ENCODE measurements at regions not wholly inside any gene's neighbourhood (a gene's known extent, or its start where the extent isn't known, plus 50 kb on each side); places are given as distances from the start of the nearest gene placed in this dataset.

DNA sequence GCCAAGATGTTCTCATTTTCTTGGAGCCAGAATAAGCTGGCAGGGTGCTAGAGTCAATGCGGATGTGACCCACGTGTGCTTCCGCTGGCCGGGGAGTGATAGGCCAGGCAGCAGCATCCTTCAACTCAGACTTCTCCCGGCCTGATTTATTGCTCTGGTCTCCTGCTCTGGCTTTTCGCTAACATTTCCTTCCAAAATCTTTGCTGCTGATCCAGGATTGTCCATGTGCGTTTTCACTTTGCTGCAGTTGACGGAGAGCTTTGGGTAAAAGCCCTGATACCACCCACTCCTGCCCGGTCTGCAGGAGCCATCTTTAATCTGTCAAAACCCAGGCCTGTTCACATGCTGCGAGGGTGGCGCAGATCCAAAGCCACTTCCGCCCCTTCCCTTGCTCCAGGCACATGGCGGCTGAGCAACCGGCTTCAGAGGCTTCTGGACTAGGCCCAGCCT lies 106.8 kb downstream of the CYP26A1 start:
- no peak for DNase-seq

- DNase-seq: no peak
Measured at GRCh38 chr10:93181271-93182048, 107.8 kb downstream of the CYP26A1 start.

- DNase-seq: no peak
Measured at GRCh38 chr10:93182049-93182327, 108.3 kb downstream of the CYP26A1 start.

GRCh38 chr10:93182790-93183189 lies 109.1 kb downstream of the CYP26A1 start:
- DNase-seq: no peak

DNA sequence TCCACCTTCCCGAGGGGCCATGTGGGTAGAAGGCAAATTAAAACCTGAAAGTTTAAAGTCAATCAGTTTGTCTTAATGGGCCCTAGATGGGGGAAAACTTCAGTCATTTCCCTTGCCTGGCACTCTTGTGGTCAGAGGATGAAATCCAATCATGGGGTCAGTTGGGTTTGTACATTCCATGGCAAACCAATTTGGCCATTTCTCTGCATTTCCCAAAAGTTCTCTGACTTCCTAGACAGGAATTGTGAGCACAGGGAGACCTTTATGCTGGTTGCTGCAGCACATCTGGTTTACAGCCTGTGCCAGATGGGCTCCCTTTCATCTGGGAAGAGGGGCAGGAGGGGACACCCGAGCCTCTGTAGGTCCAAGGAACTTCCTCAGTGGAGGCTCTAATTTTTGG lies 113.0 kb downstream of the CYP26A1 start:
- no peak for DNase-seq

DNA sequence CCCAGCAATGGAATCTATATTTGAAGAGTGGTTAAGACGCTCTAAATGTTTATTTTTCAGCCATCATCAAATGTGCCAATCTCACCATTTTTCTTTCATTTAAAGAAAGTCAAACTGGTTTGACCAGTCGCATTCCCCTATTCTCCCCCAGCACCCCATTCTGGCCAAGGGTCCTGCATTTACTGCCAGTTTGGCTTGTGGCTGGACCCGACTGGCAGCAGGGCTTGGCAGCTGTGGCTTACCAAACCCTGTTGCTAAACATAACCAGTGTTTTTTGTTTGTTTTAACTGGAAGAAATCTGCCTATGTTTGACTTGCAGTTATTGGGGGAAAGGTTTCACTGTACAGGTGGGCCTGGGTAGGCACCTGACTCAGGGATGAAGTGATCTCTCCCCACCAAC lies 116.3 kb downstream of the CYP26A1 start:
- no peak for DNase-seq

DNA sequence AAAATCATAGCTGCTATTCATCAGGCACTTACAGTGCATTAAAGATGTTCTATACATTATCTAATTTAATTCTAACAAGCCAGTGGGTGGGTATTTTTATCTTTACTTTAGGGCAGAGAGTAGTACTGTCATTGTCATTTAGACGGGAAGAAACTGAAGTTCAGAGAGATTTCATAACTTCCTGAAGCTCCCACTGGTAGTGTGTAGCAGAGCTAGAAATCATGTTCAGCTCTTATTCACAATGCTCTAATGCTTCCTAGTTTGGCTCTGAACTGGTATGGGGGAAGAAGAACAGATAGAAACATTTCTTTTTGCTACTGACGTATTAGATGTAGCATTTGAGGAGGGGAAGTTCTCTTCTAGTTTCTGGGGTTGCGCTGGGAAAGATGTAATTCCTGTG lies 116.7 kb downstream of the CYP26A1 start:
- no peak for DNase-seq

- no peak for DNase-seq
Measured at GRCh38 chr10:93193906-93194305, 120.2 kb downstream of the CYP26A1 start.

GRCh38 chr10:93198401-93199131 lies 124.9 kb downstream of the CYP26A1 start:
- no peak for DNase-seq

- DNase-seq: no peak
Measured at GRCh38 chr10:93199191-93199751, 125.6 kb downstream of the CYP26A1 start.

- DNase-seq: no peak
Measured at GRCh38 chr10:93204494-93205485, 131.1 kb downstream of the CYP26A1 start.

DNA sequence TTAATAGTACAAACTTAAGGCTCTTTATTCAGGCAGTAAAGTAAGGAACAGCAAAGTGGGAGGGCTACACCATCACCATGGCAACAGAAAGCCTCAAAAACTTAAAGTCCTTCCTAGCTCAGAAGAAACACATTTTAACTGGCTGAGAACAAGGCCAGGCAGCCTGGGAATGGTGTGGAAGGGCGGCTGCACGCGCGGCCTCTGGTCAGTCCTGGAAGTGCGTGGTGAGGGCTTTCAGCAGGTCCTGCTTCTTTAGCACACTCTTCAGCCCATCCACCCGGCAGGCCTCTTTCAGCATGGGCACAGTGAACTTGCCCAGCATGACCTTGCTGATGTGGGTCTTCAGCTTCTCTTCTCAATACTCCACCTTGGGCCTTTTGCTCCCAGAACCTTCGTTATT lies 133.0 kb downstream of the CYP26A1 start:
- DNase-seq: no peak

GRCh38 chr10:93208717-93209464 lies 135.2 kb downstream of the CYP26A1 start:
- DNase-seq: no peak

DNA sequence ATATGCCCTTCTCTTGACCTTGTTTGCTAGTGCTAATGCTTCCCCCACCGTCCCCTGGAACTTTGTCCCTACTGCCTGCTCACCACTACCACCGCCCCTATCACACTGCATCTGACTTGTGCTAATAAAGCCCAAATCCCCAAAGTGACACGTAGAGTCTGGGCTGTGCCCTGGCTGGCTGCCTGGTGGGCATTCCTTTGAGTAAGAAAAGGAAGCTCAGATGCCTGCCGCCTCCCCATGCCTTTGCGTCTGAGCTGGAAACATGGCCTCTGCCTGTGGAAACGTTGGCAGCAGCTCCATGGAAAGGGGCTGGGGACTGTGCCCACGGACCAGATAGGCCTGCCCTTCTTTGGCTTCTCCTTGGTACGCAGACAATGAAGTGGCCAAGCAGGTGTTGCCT lies 138.3 kb downstream of the CYP26A1 start:
- no peak for DNase-seq

DNA sequence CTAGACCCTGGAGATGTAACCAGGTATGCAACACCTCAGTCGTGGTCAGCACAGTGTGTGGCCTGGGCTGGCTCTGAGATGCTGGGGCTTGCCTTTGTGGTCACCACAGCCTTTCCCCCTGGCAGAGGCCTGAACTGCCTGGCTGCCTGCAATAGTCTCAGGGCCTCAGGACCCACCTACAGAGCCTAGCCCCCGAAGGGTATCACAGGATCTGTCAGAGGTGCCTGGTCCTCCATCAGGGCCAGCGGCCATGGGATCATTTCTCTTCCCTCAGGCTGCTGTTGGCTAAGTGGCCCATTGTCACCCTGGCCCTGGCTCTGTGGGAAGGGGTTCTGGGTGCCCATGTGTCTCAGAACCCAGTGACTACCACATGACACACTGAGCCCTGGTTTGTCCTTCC lies 141.6 kb downstream of the CYP26A1 start:
- DNase-seq: no peak

GRCh38 chr10:93216341-93216985 lies 142.8 kb downstream of the CYP26A1 start:
- no peak for DNase-seq

GRCh38 chr10:93218386-93218785 lies 144.7 kb downstream of the CYP26A1 start:
- no peak for DNase-seq

DNA sequence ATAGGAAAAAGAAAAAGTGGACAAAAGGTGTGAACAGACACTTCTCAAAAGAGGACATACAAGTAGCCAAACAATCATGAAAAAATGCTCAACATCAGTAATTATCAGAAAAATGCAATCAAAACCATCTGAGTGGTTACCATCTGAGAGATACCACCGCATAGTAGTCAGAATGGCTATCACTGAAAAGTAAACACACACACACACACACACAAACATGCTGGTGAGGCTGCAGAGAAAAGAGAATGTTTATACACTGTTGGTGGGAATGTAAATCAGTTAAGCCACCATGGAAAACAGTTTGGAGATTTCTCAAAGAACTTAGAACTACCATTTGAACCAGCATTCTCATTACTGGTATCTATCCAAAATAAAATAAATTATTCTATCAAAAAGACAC lies 145.7 kb downstream of the CYP26A1 start:
- no peak for DNase-seq

- DNase-seq: no peak
Measured at GRCh38 chr10:93220296-93221170, 146.8 kb downstream of the CYP26A1 start.

DNA sequence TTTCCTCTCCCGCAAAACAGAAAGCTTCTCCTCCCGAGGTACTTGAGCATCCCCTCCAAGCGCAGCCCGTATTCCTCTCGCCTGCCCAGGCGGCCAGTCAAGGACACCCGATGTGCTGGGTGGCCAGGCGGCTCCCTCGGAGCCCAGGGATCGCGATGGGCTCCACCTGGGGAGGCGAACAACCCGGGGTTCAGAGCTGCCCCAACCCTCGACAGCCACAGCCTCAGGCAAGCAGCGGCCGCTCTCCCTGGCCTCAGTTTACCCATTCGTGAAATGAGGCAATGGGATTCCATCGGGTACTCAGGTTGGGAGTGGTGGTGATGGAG lies 147.4 kb downstream of the CYP26A1 start:
- DNase-seq: no peak

DNA sequence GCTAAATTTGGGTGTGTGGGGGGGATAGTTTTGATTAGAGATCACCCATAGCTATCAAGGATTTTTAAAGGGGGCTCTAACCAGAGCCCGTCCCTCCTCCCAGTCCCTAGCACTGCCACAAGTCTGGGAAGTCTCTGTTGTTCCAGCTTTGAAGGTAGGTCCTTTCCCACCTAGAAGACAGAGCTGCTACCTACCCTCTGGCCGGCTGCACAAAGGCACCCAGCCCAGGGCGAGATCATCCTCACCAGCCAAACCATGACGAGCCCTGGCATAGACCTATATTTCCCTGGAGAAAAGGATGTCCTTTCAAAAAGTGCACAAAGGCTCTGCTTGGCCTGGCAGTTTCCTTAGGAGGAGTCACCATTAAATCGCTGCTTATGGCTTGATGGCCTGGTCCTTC lies 147.8 kb downstream of the CYP26A1 start:
- no peak for DNase-seq
